Ascending aorta (tissue), 2 donors: ENCODE measurements at regions not wholly inside any gene's neighbourhood (a gene's known extent, or its start where the extent isn't known, plus 50 kb on each side); places are given as distances from the start of the nearest gene placed in this dataset.
"Not testable (repeated sequence)": the region's sequence is repeated elsewhere in the genome, so short reads cannot be mapped to it uniquely, and the experiment has no call there.

ENCODE experiments used
- DNase-seq, 2 donors: peaks; one replicate each; pipeline ENCODE4 v3.0.0-alpha.2; 2019; ENCODE audit warnings: low spot score in 2 of 2
- H3K27ac ChIP-seq, 2 donors: fragments of 200-600 bp; sonication (generic); one replicate each; pipeline ENCODE4 v1.5.1; 2016 to 2017; ENCODE audit warnings: mild to moderate bottlenecking in 1 of 2
- H3K27me3 ChIP-seq: fragments of 200-600 bp; sonication (generic); one replicate; pipeline ENCODE4 v1.5.1; 2017
- H3K36me3 ChIP-seq, 2 donors: fragments of 200-600 bp; sonication (generic); one replicate each; pipeline ENCODE4 v1.5.1; 2016
- H3K4me1 ChIP-seq, 2 donors: fragments of 200-600 bp; sonication (generic); one replicate each; pipeline ENCODE4 v1.5.1; 2016 to 2017; ENCODE audit warnings: mild to moderate bottlenecking in 1 of 2
- H3K4me3 ChIP-seq, 2 donors: fragments of 200-600 bp; sonication (generic); one replicate each; pipeline ENCODE4 v1.5.1; 2016 to 2017; ENCODE audit warnings: mild to moderate bottlenecking in 1 of 2
- H3K9me3 ChIP-seq, 2 donors: fragments of 200-600 bp; sonication (generic); one replicate each; pipeline ENCODE4 v1.5.1; 2016
- CTCF ChIP-seq, 3 experiments: fragments of 200-600 bp in 2 of 3; fragments of 450-650 bp in 1 of 3; sonication (generic) in 2 of 3; IDR thresholded peaks; one replicate each; pipeline ENCODE4 v1.5.1; 2016 to 2019; ENCODE audit warnings: antibody characterized with exemption in 3 of 3, mild to moderate bottlenecking in 1 of 3, moderate library complexity in 1 of 3
- intact Hi-C: fragments of 100-400 bp; cut with DNase I; formaldehyde crosslinking; loops from one replicate; pipeline ENCODE4 v1.15.1; 2023

DNA sequence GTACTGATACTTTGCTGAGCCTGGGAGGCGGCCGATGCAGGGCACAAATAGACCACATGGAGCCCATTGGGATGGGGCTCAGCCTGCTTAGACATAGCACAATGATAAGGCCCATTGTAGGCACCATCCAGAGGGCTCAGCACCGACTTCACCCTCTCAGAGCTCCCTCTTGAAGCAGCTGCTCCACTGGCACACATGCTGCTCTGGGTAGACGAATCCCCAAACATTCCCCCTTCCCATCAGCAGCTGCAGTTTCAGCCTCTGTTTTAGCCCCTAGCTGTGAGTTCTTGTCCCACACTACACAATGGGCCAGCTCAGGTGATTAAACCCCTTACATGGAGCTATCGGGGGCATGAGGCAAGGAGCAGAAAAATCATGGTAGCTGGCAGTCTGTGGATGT lies 174.1 kb downstream of the RGS9 start:
- H3K36me3 ChIP-seq = no peaks in the 10 kb centered on the region
- H3K4me1 ChIP-seq = no peaks in the 10 kb centered on the region
- H3K9me3 ChIP-seq = no peaks in the 10 kb centered on the region
- no peaks in the 10 kb centered on the region for H3K27me3 ChIP-seq
- TF ChIP-seq CTCF (IDR thresholded peaks at IDR 0.05) = no peak
- no peak overlapping the region for H3K27ac ChIP-seq
- intact Hi-C loops = no loop called here
- H3K4me3 ChIP-seq = no peak overlapping the region
- DNase-seq = no peak

- no peak for DNase-seq
- Histone ChIP-seq H3K4me1 (no peaks in the 10 kb centered on the region), H3K27ac (no peak overlapping the region), H3K27me3 (no peaks in the 10 kb centered on the region), H3K36me3 (no peaks in the 10 kb centered on the region), H3K4me3 (no peak overlapping the region), H3K9me3 (no peaks in the 10 kb centered on the region)
- intact Hi-C loops = no loop called here
- no peak for TF ChIP-seq CTCF (IDR thresholded peaks at IDR 0.05)
Observed at GRCh38 chr17:65307961-65308316, 170.8 kb downstream of the RGS9 start.

- H3K9me3 ChIP-seq = no peaks in the 10 kb centered on the region
- no peak overlapping the region for H3K27ac ChIP-seq
- H3K4me1 ChIP-seq = no peaks in the 10 kb centered on the region
- no peaks in the 10 kb centered on the region for H3K36me3 ChIP-seq
- H3K27me3 ChIP-seq = no peaks in the 10 kb centered on the region
- intact Hi-C loops = no loop called here
- H3K4me3 ChIP-seq = no peak overlapping the region
- DNase-seq = no peak
- TF ChIP-seq CTCF (IDR thresholded peaks at IDR 0.05) = no peak
Observed at GRCh38 chr17:65307081-65307960, 170.2 kb downstream of the RGS9 start.

- no peaks in the 10 kb centered on the region for H3K27me3 ChIP-seq
- H3K4me3 ChIP-seq = no peak overlapping the region
- no peaks in the 10 kb centered on the region for H3K36me3 ChIP-seq
- no peak for TF ChIP-seq CTCF (IDR thresholded peaks at IDR 0.05)
- no peak overlapping the region for H3K27ac ChIP-seq
- DNase-seq = no peak
- no peaks in the 10 kb centered on the region for H3K4me1 ChIP-seq
- intact Hi-C loops = no loop called here
- no peaks in the 10 kb centered on the region for H3K9me3 ChIP-seq
Observed at GRCh38 chr17:65305778-65306177, 168.6 kb downstream of the RGS9 start.

GRCh38 chr17:65305116-65305515 lies 167.9 kb downstream of the RGS9 start:
- Histone ChIP-seq H3K27ac (no peak overlapping the region), H3K4me3 (no peak overlapping the region), H3K9me3 (no peaks in the 10 kb centered on the region), H3K27me3 (no peaks in the 10 kb centered on the region), H3K36me3 (no peaks in the 10 kb centered on the region), H3K4me1 (no peaks in the 10 kb centered on the region)
- intact Hi-C loops = no loop called here
- TF ChIP-seq CTCF (IDR thresholded peaks at IDR 0.05) = no peak
- DNase-seq = no peak

GRCh38 chr17:65301882-65302281 lies 164.7 kb downstream of the RGS9 start:
- H3K36me3 ChIP-seq, H3K27ac ChIP-seq, H3K9me3 ChIP-seq, H3K4me3 ChIP-seq, H3K27me3 ChIP-seq, H3K4me1 ChIP-seq, DNase-seq, intact Hi-C loops: not testable (repeated sequence)
